ENCODE measurements at regions not wholly inside any gene's neighbourhood (a gene's known extent, or its start where the extent isn't known, plus 50 kb on each side); places are given as distances from the start of the nearest gene placed in this dataset.

GRCh38 chr2:109679225-109679624 lies 65.1 kb downstream of the SOWAHC start:
- H3K4me3 ChIP-seq (ENCODE audit: low read depth, low read length) = no peak overlapping the region
- no peaks in the 10 kb centered on the region for H3K9me3 ChIP-seq (ENCODE audit: control insufficient read depth, insufficient read depth, low read depth, low read length)
- no peak overlapping the region for H3K27ac ChIP-seq (ENCODE audit: extremely low read depth, low read depth, low read length)
- no peaks in the 10 kb centered on the region for H3K36me3 ChIP-seq (ENCODE audit: control insufficient read depth in 2 of 2, insufficient read depth in 1 of 2, low read length in 2 of 2)
- H3K4me1 ChIP-seq (ENCODE audit: control insufficient read depth, insufficient read depth, low read length) = no peaks in the 10 kb centered on the region
- POLR2A ChIA-PET = no interaction called here
- TF ChIP-seq OVOL3 (tag by site-specific recombination; IDR thresholded peaks at IDR 0.05) = no peak
- CTCF ChIA-PET = no interaction called here

GRCh38 chr2:109679626-109680025 lies 65.5 kb downstream of the SOWAHC start:
- POLR2A ChIA-PET = no interaction called here
- Histone ChIP-seq H3K4me1 (ENCODE audit: control insufficient read depth, insufficient read depth, low read length) (no peaks in the 10 kb centered on the region), H3K36me3 (ENCODE audit: control insufficient read depth in 2 of 2, insufficient read depth in 1 of 2, low read length in 2 of 2) (no peaks in the 10 kb centered on the region), H3K4me3 (ENCODE audit: low read depth, low read length) (no peak overlapping the region), H3K9me3 (ENCODE audit: control insufficient read depth, insufficient read depth, low read depth, low read length) (no peaks in the 10 kb centered on the region), H3K27ac (ENCODE audit: extremely low read depth, low read depth, low read length) (no peak overlapping the region)
- no peak for TF ChIP-seq ZNF624 (tag by site-specific recombination; IDR thresholded peaks at IDR 0.05)
- TF ChIP-seq ZSCAN30 (tag by site-specific recombination; IDR thresholded peaks at IDR 0.05) = no peak
- TF ChIP-seq ZBTB6 (tag by site-specific recombination; IDR thresholded peaks at IDR 0.05) = no peak
- no peak for TF ChIP-seq MZF1 (tag by site-specific recombination; IDR thresholded peaks at IDR 0.05; ENCODE audit: borderline replicate concordance)
- no peak for TF ChIP-seq ZNF623 (tag by site-specific recombination; IDR thresholded peaks at IDR 0.05)
- TF ChIP-seq ZNF202 (tag by site-specific recombination; IDR thresholded peaks at IDR 0.05; ENCODE audit: borderline replicate concordance) = no peak
- TF ChIP-seq ZNF248 (tag by site-specific recombination; IDR thresholded peaks at IDR 0.05) = no peak
- no peak for TF ChIP-seq ZNF837 (tag by site-specific recombination; IDR thresholded peaks at IDR 0.05)
- no peak for TF ChIP-seq ZNF266 (tag by site-specific recombination; IDR thresholded peaks at IDR 0.05; ENCODE audit: low read depth)
- CTCF ChIA-PET = no interaction called here

DNA sequence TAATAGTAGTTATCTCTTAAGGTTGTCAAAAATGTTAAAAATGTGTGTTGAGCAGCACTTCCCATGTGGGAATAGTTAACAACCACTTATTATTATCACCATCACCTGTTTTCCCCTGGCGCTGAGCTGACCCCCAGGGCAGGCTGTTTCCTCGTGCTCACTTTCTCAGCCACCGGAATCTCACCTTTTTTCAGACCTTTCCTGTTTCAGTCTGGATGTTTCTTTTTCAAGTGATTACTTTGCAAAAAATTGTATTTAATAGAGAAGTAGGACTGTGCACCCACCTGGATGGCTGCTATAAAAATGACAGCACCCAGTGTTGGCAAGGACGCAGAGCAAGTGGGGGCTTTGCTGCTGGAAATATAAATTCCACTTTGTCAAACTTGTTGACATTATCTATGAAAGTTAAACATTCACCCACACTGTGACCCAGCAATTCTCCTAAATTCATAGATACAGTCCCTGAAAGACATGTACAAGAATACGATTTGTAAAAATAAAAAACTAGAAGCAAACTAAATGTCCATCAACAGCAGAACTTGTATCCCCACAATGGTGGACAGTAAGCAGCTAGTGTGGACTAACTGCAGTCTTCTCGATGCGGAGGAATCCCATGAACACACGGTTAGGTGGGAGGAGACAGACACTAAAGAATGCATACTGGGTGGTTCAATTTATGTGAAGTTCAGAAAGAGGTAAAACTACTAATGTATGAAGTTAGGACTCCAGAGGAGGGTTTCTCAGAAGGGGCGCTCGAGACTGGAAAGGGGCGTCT lies 66.5 kb downstream of the SOWAHC start:
- ChIA-PET CTCF (no interaction called here), POLR2A (no interaction called here)
- TF ChIP-seq ZNF585B (tag by site-specific recombination; IDR thresholded peaks at IDR 0.05) (no peak), ZNF302 (tag by site-specific recombination; IDR thresholded peaks at IDR 0.05; ENCODE audit: low read depth) (no peak), SP3 (tag by site-specific recombination; IDR thresholded peaks at IDR 0.05) (no peak), TCF7L2 (IDR thresholded peaks at IDR 0.05; ENCODE audit: borderline replicate concordance, low read depth, low read length) (no peak)
- TF ChIP-seq, protein P1, sequence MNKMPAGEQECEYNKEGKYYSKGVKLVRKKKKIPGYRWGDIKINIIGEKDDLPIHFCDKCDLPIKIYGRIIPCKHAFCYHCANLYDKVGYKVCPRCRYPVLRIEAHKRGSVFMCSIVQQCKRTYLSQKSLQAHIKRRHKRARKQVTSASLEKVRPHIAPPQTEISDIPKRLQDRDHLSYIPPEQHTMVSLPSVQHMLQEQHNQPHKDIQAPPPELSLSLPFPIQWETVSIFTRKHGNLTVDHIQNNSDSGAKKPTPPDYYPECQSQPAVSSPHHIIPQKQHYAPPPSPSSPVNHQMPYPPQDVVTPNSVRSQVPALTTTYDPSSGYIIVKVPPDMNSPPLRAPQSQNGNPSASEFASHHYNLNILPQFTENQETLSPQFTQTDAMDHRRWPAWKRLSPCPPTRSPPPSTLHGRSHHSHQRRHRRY (tag by site-specific recombination; IDR thresholded peaks at IDR 0.05) = no peak
- H3K36me3 ChIP-seq (ENCODE audit: control insufficient read depth in 2 of 2, insufficient read depth in 1 of 2, low read length in 2 of 2) = no peaks in the 10 kb centered on the region
- H3K27ac ChIP-seq (ENCODE audit: extremely low read depth, low read depth, low read length) = no peak overlapping the region
- H3K4me1 ChIP-seq (ENCODE audit: control insufficient read depth, insufficient read depth, low read length) = no peaks in the 10 kb centered on the region
- no peaks in the 10 kb centered on the region for H3K9me3 ChIP-seq (ENCODE audit: control insufficient read depth, insufficient read depth, low read depth, low read length)
- H3K4me3 ChIP-seq (ENCODE audit: low read depth, low read length) = no peak overlapping the region

DNA sequence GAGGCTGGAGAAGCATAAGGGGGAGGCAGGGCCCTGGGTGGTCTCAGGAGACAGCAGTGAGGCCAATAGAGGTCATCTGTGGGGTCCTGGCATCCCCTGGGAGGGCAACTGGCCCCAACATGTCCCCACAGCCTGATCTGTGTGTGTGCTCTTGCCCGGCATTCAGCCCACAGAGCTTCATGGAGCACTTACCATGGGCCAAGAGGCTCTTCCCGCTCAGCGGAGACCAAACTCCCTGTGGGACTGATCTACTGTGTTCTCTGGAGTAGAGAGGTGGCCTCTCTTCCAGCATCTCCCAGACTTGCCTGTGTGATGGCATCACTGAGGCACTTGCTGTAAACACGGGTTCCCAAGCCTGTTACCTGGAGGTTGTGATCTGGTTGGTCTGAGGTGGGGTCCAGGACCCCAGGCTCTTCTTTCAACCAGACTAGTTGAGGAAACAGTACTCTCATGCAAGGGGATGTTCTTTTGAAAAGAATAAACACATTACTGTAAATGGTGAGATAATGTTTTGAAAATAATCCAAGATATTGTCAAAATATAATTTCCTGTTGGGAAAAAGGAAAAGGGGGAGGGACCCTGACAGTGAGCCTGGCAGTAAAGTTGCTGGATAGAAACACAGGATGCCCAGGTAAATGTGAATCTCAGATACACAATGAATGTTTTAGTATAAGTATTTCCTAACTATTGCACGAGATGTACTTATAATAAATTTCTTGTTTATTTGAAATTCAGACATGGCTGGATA lies 67.6 kb downstream of the SOWAHC start:
- Histone ChIP-seq H3K4me1 (ENCODE audit: control insufficient read depth, insufficient read depth, low read length) (no peaks in the 10 kb centered on the region), H3K36me3 (ENCODE audit: control insufficient read depth in 2 of 2, insufficient read depth in 1 of 2, low read length in 2 of 2) (no peaks in the 10 kb centered on the region), H3K27ac (ENCODE audit: extremely low read depth, low read depth, low read length) (no peak overlapping the region), H3K4me3 (ENCODE audit: low read depth, low read length) (no peak overlapping the region), H3K9me3 (ENCODE audit: control insufficient read depth, insufficient read depth, low read depth, low read length) (no peaks in the 10 kb centered on the region)
- ChIA-PET POLR2A (no interaction called here), CTCF (no interaction called here)
- TF ChIP-seq ZNF658 (tag by site-specific recombination; IDR thresholded peaks at IDR 0.05) (no peak), BCL11A (tag by site-specific recombination; IDR thresholded peaks at IDR 0.05; ENCODE audit: low read depth) (no peak)

Data from HEK293 (cell line).